Skeletal muscle satellite cell (primary cell): ENCODE measurements at regions not wholly inside any gene's neighbourhood (a gene's known extent, or its start where the extent isn't known, plus 50 kb on each side); places are given as distances from the start of the nearest gene placed in this dataset.

Source experiments
- H3K27me3 ChIP-seq: 2 replicates; pipeline ENCODE4 v1.7.0; 2013; ENCODE audit warnings: low read length; ENCODE audit not compliant: control insufficient read depth, insufficient read depth
- H3K36me3 ChIP-seq: 2 replicates; pipeline ENCODE4 v1.7.0; 2013; ENCODE audit warnings: mild to moderate bottlenecking, control low read depth, low read length; ENCODE audit not compliant: insufficient read depth
- H3K4me1 ChIP-seq: 2 replicates; pipeline ENCODE4 v1.7.0; 2013; ENCODE audit warnings: low read length; ENCODE audit not compliant: control insufficient read depth, insufficient read depth
- H3K4me2 ChIP-seq: 2 replicates; pipeline ENCODE4 v1.7.0; 2013; ENCODE audit warnings: mild to moderate bottlenecking, low read length
- H3K4me3 ChIP-seq: 2 replicates; pipeline ENCODE4 v1.7.0; 2013; ENCODE audit warnings: low read length
- H3K9ac ChIP-seq: 2 replicates; pipeline ENCODE4 v1.7.0; 2013; ENCODE audit warnings: mild to moderate bottlenecking, low read depth, low read length, moderate library complexity
- H3K9me3 ChIP-seq: replicated peaks from 2 replicates; pipeline ENCODE4 v1.7.0; 2013; ENCODE audit warnings: mild to moderate bottlenecking, control low read depth, low read length

DNA sequence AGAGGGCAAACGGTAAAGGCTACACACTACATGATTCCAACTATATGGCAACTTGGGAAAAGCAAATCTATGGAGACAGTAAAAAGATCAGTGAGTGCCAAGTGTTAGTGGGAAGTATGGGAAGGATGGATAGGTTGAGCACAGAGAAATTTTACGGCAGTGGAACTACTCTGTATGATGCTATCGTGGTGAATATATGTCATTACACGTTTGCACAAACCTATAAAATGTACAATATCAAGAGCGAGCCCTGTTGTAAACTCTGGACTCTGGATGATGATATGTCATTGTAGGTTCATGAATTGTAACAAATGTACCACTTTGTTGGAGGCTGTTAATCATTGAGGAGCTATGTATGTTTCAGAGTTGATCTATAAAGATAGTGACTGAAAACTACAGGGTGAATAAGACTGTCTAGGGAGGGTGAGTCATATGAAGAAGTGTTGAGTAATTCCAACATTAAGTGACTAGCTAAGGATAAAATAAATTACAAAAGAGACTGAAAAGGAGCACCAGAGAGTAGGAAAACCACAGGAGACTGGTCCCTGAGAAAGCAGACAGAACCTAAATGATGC lies 349.2 kb upstream of the LMO3 start:
- Histone ChIP-seq H3K4me2 (no peak overlapping the region), H3K27me3 (no peaks in the 10 kb centered on the region), H3K4me3 (no peak overlapping the region), H3K9me3 (no peaks in the 10 kb centered on the region), H3K9ac (no peak overlapping the region), H3K4me1 (no peaks in the 10 kb centered on the region), H3K36me3 (no peaks in the 10 kb centered on the region)

DNA sequence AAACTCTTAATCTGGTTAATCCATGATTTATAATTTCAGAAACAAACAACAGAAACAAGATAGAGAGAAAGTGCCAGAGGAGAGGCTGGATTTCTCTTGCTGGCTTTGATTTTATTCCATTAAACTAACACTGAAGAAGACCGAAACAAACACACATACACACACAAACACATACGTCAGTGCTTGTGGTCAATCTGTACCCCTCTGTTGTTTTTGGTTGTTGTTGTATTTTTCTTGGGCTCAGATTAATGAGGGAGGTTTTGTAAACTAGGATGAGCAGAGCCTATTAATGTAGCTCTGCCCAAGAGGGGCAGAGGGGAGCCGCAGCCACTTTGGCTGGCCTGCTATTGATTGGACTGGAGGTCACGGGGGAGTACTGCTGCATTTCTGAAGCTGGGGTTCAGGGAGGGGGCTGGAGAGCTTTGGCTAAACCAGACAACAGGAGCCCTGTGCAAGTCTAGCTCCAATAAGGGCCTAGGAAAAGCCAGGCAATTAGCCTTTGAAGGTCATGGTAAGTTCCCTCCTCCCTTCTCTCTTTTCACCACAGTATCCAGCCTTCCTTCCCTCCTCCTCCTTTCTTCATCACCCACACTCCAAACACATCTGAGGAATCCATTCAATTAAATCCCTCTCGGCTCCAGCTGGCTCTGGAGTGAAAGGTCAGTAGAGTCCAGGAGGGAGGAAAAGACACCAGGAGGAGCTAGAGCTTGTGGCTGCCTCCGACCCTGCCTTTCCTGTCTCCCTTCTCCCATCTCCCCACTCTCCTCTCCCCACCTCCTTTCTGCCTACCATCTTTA lies 344.1 kb upstream of the LMO3 start:
- Histone ChIP-seq H3K9ac (no peak overlapping the region), H3K36me3 (no peaks in the 10 kb centered on the region), H3K27me3 (no peaks in the 10 kb centered on the region), H3K4me2 (no peak overlapping the region), H3K4me1 (no peaks in the 10 kb centered on the region), H3K4me3 (no peak overlapping the region), H3K9me3 (no peaks in the 10 kb centered on the region)

DNA sequence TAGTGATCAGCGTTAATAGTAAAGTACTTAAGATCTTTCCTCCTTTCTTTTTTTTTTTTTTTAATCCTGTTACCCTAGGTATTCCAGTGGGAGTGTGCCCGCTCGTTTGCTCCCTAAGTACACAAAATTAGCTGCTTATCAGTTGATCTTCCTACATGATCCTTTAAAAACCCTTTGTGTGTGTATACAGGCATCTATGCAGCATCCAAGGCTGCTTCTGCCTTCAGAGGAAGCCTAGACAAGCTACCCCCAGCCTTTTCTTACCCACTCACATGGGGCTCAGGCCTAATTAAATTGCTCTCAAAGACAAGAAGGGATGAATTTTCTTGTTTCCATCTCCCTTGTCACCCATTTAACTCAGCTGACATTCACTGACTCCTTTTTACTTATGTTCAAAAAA lies 343.4 kb upstream of the LMO3 start:
- Histone ChIP-seq H3K4me2 (no peak overlapping the region), H3K9ac (no peak overlapping the region), H3K4me1 (no peaks in the 10 kb centered on the region), H3K27me3 (no peaks in the 10 kb centered on the region), H3K9me3 (no peaks in the 10 kb centered on the region), H3K36me3 (no peaks in the 10 kb centered on the region), H3K4me3 (no peak overlapping the region)

DNA sequence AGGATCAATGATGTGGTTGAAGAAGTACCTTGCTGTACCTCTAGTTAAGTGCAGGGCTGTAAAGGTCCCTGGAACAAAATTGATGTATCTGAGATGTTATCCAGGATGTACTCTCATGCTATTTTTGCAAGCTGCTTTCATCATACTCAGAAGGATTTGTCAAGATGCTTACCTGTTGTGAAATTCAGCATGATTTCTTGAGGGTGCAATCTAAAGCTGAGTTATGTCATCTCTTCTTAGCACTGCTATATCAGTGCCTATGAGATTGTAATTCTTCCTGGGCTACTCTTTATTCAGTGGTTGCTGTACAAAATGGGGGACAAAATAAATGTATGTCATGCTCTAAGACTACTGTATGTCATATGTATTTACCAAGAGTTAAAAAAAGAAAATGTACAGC lies 340.7 kb upstream of the LMO3 start:
- H3K27me3 ChIP-seq, result no peaks in the 10 kb centered on the region
- no peaks in the 10 kb centered on the region for H3K9me3 ChIP-seq
- H3K36me3 ChIP-seq, result no peaks in the 10 kb centered on the region
- no peak overlapping the region for H3K4me3 ChIP-seq
- H3K4me1 ChIP-seq, result no peaks in the 10 kb centered on the region
- no peak overlapping the region for H3K9ac ChIP-seq
- H3K4me2 ChIP-seq, result no peak overlapping the region

DNA sequence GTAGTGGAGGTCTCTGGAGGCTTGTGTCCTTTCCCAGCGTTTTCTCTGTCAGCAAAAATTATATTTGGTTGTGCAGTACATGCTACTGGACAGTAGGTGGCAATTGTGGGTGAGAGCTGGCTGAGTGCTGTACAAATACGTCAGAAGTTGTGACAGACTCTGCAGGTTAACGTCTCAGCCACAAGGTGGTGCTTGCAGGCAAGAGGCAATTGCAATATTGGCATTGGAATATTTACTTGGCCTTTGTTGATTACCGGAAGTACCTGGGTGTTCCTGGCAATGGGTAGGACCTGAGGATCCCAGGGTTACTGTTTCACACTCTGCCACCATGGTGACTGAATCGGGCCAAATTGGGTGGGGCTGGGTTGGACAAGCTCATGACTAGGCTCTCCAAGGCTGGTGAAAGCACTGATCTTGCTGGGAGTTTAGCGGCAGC lies 333.9 kb upstream of the LMO3 start:
- H3K4me3 ChIP-seq, result no peak overlapping the region
- no peaks in the 10 kb centered on the region for H3K9me3 ChIP-seq
- H3K27me3 ChIP-seq, result no peaks in the 10 kb centered on the region
- no peaks in the 10 kb centered on the region for H3K36me3 ChIP-seq
- no peak overlapping the region for H3K4me2 ChIP-seq
- H3K9ac ChIP-seq, result no peak overlapping the region
- no peaks in the 10 kb centered on the region for H3K4me1 ChIP-seq

DNA sequence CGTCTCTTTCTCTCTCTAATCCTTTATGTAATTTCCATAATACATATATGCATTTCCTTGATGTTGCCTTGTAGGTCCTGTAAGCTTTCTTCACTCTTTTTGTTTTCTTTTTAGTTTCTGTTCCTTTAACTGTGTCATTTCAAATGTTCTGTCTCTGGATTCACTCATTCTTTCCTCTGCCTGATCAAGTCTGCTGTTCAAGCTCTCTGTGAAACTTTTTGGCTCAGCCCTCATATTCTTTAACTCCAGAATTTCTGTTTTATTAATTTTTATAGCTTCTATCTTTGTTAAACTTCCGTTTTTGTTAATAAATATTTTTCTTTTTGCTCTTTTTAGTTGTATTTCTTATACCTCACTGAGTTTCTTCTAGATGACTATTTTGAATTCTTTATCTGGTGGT lies 321.3 kb upstream of the LMO3 start:
- Histone ChIP-seq H3K9ac (no peak overlapping the region), H3K36me3 (no peaks in the 10 kb centered on the region), H3K4me2 (no peak overlapping the region), H3K27me3 (no peaks in the 10 kb centered on the region), H3K4me3 (no peak overlapping the region), H3K9me3 (no peaks in the 10 kb centered on the region), H3K4me1 (no peaks in the 10 kb centered on the region)

DNA sequence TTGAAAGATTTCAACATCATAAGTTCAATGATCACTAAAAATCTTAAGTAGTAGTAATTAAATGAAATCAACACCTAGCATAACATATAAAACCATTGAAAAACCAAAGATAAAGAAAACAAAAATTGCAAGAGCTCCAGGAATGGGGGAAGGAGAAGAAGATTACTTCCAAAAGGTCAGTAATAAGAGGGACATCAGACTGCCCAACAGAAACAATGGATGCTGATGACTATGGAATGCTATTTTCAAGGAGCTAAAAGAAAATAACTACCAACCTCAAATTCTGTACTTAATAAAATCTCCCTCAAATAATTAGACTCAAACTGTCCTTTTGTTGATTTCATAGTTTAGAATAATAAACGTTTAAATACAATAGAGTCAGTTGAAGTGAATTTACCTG lies 314.5 kb upstream of the LMO3 start:
- no peaks in the 10 kb centered on the region for H3K36me3 ChIP-seq
- H3K9me3 ChIP-seq, result no peaks in the 10 kb centered on the region
- no peak overlapping the region for H3K4me3 ChIP-seq
- H3K4me2 ChIP-seq, result no peak overlapping the region
- no peak overlapping the region for H3K9ac ChIP-seq
- H3K27me3 ChIP-seq, result no peaks in the 10 kb centered on the region
- H3K4me1 ChIP-seq, result no peaks in the 10 kb centered on the region

DNA sequence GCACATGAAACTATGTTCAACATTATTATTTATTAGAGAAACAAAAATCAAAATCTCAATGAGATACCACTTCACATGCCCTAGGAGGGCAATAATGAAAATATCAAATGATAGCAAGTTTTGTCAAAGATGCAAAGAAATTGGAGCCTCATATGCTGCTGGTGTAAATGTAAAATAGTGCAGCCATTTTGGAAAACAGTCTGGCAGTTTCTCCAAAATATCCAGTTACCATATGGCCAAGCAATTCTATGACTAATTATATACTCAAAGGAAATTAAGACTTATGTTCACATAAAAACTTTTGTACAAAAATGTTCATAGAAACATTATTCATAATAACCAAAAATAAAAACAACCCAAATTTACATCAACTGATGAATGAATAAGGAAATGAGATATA lies 313.6 kb upstream of the LMO3 start:
- H3K4me2 ChIP-seq, result no peak overlapping the region
- H3K9ac ChIP-seq, result no peak overlapping the region
- no peaks in the 10 kb centered on the region for H3K4me1 ChIP-seq
- H3K27me3 ChIP-seq, result no peaks in the 10 kb centered on the region
- H3K9me3 ChIP-seq, result no peaks in the 10 kb centered on the region
- no peaks in the 10 kb centered on the region for H3K36me3 ChIP-seq
- no peak overlapping the region for H3K4me3 ChIP-seq

DNA sequence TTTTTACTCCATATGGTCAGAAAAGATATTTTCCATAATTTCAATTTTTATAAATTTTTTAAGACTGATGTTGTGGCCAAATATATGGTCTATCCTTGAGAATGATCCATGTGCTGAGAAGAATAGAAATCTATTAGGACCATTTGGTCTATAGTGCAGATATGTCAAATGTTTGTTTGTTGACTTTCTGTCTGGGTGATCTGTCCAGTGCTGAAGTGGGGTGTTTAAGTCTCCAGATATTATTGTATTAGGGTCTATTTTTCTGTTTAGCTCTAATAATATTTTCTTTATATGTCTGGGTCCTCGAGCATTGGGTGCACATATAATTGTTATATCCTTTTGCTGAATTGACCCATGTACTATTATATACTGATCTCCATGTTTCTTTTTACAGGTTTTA lies 308.9 kb upstream of the LMO3 start:
- Histone ChIP-seq H3K27me3 (no peaks in the 10 kb centered on the region), H3K9me3 (no peaks in the 10 kb centered on the region), H3K36me3 (no peaks in the 10 kb centered on the region), H3K4me3 (no peak overlapping the region), H3K9ac (no peak overlapping the region), H3K4me2 (no peak overlapping the region), H3K4me1 (no peaks in the 10 kb centered on the region)

DNA sequence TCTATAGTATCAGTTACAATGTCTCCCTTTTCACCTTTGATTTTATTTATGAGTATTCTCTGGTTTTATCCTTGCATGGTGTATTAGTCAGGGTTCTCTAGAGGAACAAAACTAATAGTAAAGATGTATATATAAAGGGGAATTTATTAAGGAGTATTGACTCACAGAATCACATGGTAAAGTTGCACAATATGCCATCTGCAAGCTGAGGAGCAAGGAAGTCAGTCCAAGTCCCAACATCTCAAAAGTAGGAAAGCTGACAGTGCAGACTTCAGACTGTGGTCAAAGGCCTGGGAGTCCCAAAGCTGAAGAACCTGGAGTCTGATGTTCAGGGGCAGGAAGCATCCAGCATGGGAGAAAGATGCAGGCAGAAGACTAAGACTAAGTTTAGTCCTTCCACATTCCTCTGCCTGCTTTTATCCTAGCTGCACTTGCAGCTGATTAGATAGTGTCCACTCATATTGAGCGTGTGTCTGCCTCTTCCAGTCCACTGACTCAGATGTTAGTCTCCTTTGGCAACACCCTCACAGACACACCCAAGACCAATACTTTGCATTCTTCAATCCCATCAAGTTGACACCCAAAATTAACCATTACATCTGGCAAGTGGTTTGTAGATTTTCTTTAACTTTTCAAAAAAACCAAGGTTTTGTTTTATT lies 308.0 kb upstream of the LMO3 start:
- H3K4me2 ChIP-seq, result no peak overlapping the region
- no peak overlapping the region for H3K9ac ChIP-seq
- H3K4me1 ChIP-seq, result no peaks in the 10 kb centered on the region
- no peaks in the 10 kb centered on the region for H3K27me3 ChIP-seq
- H3K9me3 ChIP-seq, result no peaks in the 10 kb centered on the region
- no peak overlapping the region for H3K4me3 ChIP-seq
- H3K36me3 ChIP-seq, result no peaks in the 10 kb centered on the region

DNA sequence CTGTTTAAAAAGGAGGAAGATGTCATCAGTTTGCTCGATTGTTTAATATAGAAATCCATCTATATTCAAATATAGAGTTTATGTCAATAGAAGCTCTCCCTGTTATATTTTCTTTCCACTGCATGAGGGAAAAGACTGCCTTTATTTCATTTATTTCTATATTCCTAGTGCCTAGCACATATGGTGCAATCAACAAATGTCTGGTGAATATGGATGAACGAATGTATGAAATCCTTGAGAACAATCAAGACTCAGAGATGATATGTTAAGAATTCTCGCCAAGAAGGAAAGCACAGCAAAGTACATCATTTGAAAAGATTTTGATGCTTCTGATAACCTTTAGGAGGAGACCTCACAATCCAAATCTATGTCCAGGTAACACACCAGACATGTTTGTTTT lies 296.0 kb upstream of the LMO3 start:
- H3K4me1 ChIP-seq, result no peaks in the 10 kb centered on the region
- no peaks in the 10 kb centered on the region for H3K9me3 ChIP-seq
- no peak overlapping the region for H3K4me2 ChIP-seq
- H3K9ac ChIP-seq, result no peak overlapping the region
- H3K4me3 ChIP-seq, result no peak overlapping the region
- no peaks in the 10 kb centered on the region for H3K27me3 ChIP-seq
- H3K36me3 ChIP-seq, result no peaks in the 10 kb centered on the region

DNA sequence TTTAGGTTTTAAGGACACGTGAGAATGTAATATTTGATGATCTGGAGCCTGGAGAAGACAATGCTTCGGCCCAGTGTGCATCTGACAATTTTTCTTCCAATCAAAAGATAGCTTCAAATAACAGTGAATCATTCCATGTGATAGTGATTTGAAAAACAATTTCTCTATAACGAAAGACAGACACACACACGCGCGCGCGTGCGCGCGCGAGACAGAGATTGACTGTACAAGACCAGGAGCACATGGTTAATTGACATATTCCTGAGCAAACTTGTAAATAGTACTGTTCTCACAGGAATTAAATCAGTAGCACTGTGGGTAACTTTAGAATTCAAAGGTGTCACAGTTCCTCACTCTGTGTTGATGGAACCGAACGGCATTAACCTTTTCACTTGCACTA lies 287.5 kb upstream of the LMO3 start:
- Histone ChIP-seq H3K4me3 (no peak overlapping the region), H3K9me3 (no peaks in the 10 kb centered on the region), H3K9ac (no peak overlapping the region), H3K4me1 (no peaks in the 10 kb centered on the region), H3K27me3 (no peaks in the 10 kb centered on the region), H3K36me3 (no peaks in the 10 kb centered on the region), H3K4me2 (no peak overlapping the region)
